CD14-positive monocyte (primary cell): ENCODE measurements at regions not wholly inside any gene's neighbourhood (a gene's known extent, or its start where the extent isn't known, plus 50 kb on each side); places are given as distances from the start of the nearest gene placed in this dataset.

Experiments
- DNase-seq, 3 donors: peaks; one replicate each; pipeline ENCODE4 v3.0.0-alpha.2; 2011 to 2022
- H2AFZ ChIP-seq: 2 replicates; pipeline ENCODE4 v1.6.0; 2012; ENCODE audit warnings: mild to moderate bottlenecking, low read depth, low read length, inconsistent platforms; ENCODE audit not compliant: insufficient read depth, poor library complexity, severe bottlenecking
- H3K27ac ChIP-seq, 2 donors: 1 replicate in 1 of 2; 2 replicates in 1 of 2; pipeline ENCODE4 v1.5.1; 2012 to 2013; ENCODE audit warnings: low read length in 2 of 2, control low read depth in 1 of 2, inconsistent platforms in 1 of 2, low read depth in 1 of 2, mild to moderate bottlenecking in 1 of 2
- H3K27me3 ChIP-seq, 2 donors: one replicate each; pipeline versions ENCODE4 v1.6.0 to v1.6.1; 2011 to 2013; ENCODE audit warnings: low read length in 2 of 2; ENCODE audit not compliant: control insufficient read depth in 2 of 2, insufficient read depth in 2 of 2
- H3K36me3 ChIP-seq, 2 donors: replicated peaks in 1 of 2; 1 replicate in 1 of 2; 2 replicates in 1 of 2; pipeline versions ENCODE4 v1.5.1 to v1.6.1; 2012 to 2013; ENCODE audit warnings: low read length in 2 of 2, control low read depth in 1 of 2, inconsistent platforms in 1 of 2, mild to moderate bottlenecking in 1 of 2; ENCODE audit not compliant: insufficient read depth in 2 of 2, control insufficient read depth in 1 of 2
- H3K4me1 ChIP-seq, 2 donors: 1 replicate in 1 of 2; 2 replicates in 1 of 2; pipeline versions ENCODE4 v1.5.1 to v1.6.1; 2012 to 2013; ENCODE audit warnings: low read length in 2 of 2, control low read depth in 1 of 2, inconsistent platforms in 1 of 2, mild to moderate bottlenecking in 1 of 2, moderate library complexity in 1 of 2; ENCODE audit not compliant: insufficient read depth in 2 of 2, control insufficient read depth in 1 of 2
- H3K4me2 ChIP-seq: replicated peaks from 2 replicates; pipeline ENCODE3; 2012; ENCODE audit warnings: low read length, moderate library complexity, mild to moderate bottlenecking; ENCODE audit not compliant: poor library complexity, severe bottlenecking; ENCODE audit errors: extremely low read depth
- H3K4me3 ChIP-seq, 3 experiments: fragments of 200-600 bp in 1 of 3; sonication (generic) in 1 of 3; replicated peaks in 1 of 3; 1 replicate in 2 of 3; 2 replicates in 1 of 3; pipeline ENCODE4 v1.5.1; 2011 to 2013; ENCODE audit warnings: low read length in 3 of 3, mild to moderate bottlenecking in 3 of 3, control low read depth in 2 of 3, low read depth in 2 of 3, inconsistent platforms in 1 of 3, moderate library complexity in 1 of 3
- H3K79me2 ChIP-seq: 2 replicates; pipeline ENCODE4 v1.6.0; 2012; ENCODE audit warnings: mild to moderate bottlenecking, control low read depth, inconsistent platforms, low read length, moderate library complexity; ENCODE audit not compliant: insufficient read depth
- H3K9ac ChIP-seq: 2 replicates; pipeline ENCODE4 v1.6.0; 2017; ENCODE audit warnings: low read length, mild to moderate bottlenecking; ENCODE audit not compliant: insufficient read depth, poor library complexity, severe bottlenecking
- H3K9me3 ChIP-seq, 2 donors: replicated peaks in 1 of 2; 1 replicate in 1 of 2; 2 replicates in 1 of 2; pipeline versions ENCODE4 v1.5.1 to v1.6.1; 2012 to 2013; ENCODE audit warnings: low read length in 2 of 2, control low read depth in 1 of 2; ENCODE audit not compliant: control insufficient read depth in 1 of 2, insufficient read depth in 1 of 2
- H4K20me1 ChIP-seq: 2 replicates; pipeline ENCODE4 v1.6.0; 2012; ENCODE audit warnings: mild to moderate bottlenecking, low read length, control low read depth, moderate library complexity; ENCODE audit not compliant: insufficient read depth
- H3K27ac Mint-ChIP-seq, 7 donors: one replicate each; pipeline ENCODE4 v1.8.0; 2020; ENCODE audit warnings: mild to moderate bottlenecking in 7 of 7, mixed read lengths in 7 of 7, moderate library complexity in 6 of 7, inconsistent platforms in 2 of 7
- H3K27me3 Mint-ChIP-seq, 3 donors: one replicate each; pipeline ENCODE4 v1.8.0; 2021 to 2022; ENCODE audit warnings: low read depth in 3 of 3, mild to moderate bottlenecking in 3 of 3, mixed read lengths in 3 of 3, moderate library complexity in 3 of 3, inconsistent platforms in 1 of 3
- H3K36me3 Mint-ChIP-seq, 2 donors: one replicate each; pipeline ENCODE4 v1.8.0; 2020; ENCODE audit warnings: mixed read lengths in 2 of 2, inconsistent platforms in 1 of 2, mild to moderate bottlenecking in 1 of 2
- H3K4me1 Mint-ChIP-seq: one replicate; pipeline ENCODE4 v1.8.0; 2020; ENCODE audit warnings: mild to moderate bottlenecking, mixed read lengths
- H3K4me3 Mint-ChIP-seq, 2 donors: one replicate each; pipeline ENCODE4 v1.8.0; 2020; ENCODE audit warnings: mild to moderate bottlenecking in 2 of 2, mixed read lengths in 2 of 2, moderate library complexity in 1 of 2
- H3K9me3 Mint-ChIP-seq, 7 donors: one replicate each; pipeline ENCODE4 v1.8.0; 2020 to 2022; ENCODE audit warnings: mixed read lengths in 7 of 7, mild to moderate bottlenecking in 6 of 7, moderate library complexity in 6 of 7, inconsistent platforms in 2 of 7
- CTCF ChIP-seq: fragments of 200-600 bp; IDR thresholded peaks from one replicate; pipeline ENCODE4 v1.8.0; 2022; ENCODE audit warnings: antibody characterized with exemption, mild to moderate bottlenecking
- WGBS: methylation state at CpG from one replicate; pipeline ENCODE4 v1.1.5; 2013; ENCODE audit warnings: missing lambda C conversion rate; ENCODE audit not compliant: insufficient coverage; 5-methylcytosine and 5-hydroxymethylcytosine counted together
- intact Hi-C, 2 donors: fragments of 100-400 bp; cut with micrococcal nuclease; formaldehyde crosslinking; loops; one replicate each; pipeline versions ENCODE4 v1.15.0 to v1.15.1; 2023

- H3K79me2 ChIP-seq: no peaks in the 10 kb centered on the region
- H2AFZ ChIP-seq: no peak overlapping the region
- no peaks in the 10 kb centered on the region for H3K4me1 ChIP-seq
Measured at GRCh38 chr18:37663446-37663845, 97.8 kb upstream of the CELF4 start.

GRCh38 chr18:37662546-37663339, 97.1 kb upstream of the CELF4 start:
- Histone ChIP-seq H3K4me1 (no peaks in the 10 kb centered on the region), H3K9ac (no peak overlapping the region), H3K4me2 (no peak overlapping the region), H3K79me2 (no peaks in the 10 kb centered on the region), H4K20me1 (no peaks in the 10 kb centered on the region), H3K4me3 (no peak overlapping the region), H3K27ac (no peak overlapping the region), H3K9me3 (no peaks in the 10 kb centered on the region), H2AFZ (no peak overlapping the region), H3K36me3 (no peaks in the 10 kb centered on the region), H3K27me3 (no peaks in the 10 kb centered on the region)
- H3K9me3 Mint-ChIP-seq: peaks cover 0 to 3% (median 0%) of the 10 kb centered on the region in 7 donors
- H3K4me3 Mint-ChIP-seq: no peak overlapping the region
- WGBS: 93% methylated on average over 10 of the region's 13 CpGs
- H3K4me1 Mint-ChIP-seq: no peaks in the 10 kb centered on the region
- H3K27ac Mint-ChIP-seq: no peak overlapping the region
- peaks cover 0 to 2% (median 0%) of the 10 kb centered on the region in 3 donors for H3K27me3 Mint-ChIP-seq
- no peak for DNase-seq
- H3K36me3 Mint-ChIP-seq: no peaks in the 10 kb centered on the region
- intact Hi-C loops: no loop called here
- no peak for TF ChIP-seq CTCF

More at GRCh38 chr18:37663446-37663845, 97.8 kb upstream of the CELF4 start:
- Mint-ChIP-seq H3K4me3 (no peak overlapping the region), H3K27ac (no peak overlapping the region), H3K9me3 (peaks cover 0 to 3% (median 0%) of the 10 kb centered on the region in 7 donors), H3K27me3 (peaks cover 0 to 2% (median 0%) of the 10 kb centered on the region in 3 donors), H3K4me1 (no peaks in the 10 kb centered on the region), H3K36me3 (no peaks in the 10 kb centered on the region)
- Histone ChIP-seq H3K27ac (no peak overlapping the region), H3K4me2 (no peak overlapping the region), H3K9ac (no peak overlapping the region), H4K20me1 (no peaks in the 10 kb centered on the region), H3K36me3 (no peaks in the 10 kb centered on the region), H3K4me3 (no peak overlapping the region), H3K27me3 (no peaks in the 10 kb centered on the region), H3K9me3 (no peaks in the 10 kb centered on the region)
- no peak for DNase-seq
- no peak for TF ChIP-seq CTCF
- intact Hi-C loops: no loop called here
- WGBS: no CpG with 5 or more reads among the region's 2 CpGs
